ENCODE measurements at regions not wholly inside any gene's neighbourhood (a gene's known extent, or its start where the extent isn't known, plus 50 kb on each side); places are given as distances from the start of the nearest gene placed in this dataset.

GRCh38 chr15:31606194-31606669 lies 279.6 kb downstream of the KLF13 start:
- no peaks in the 10 kb centered on the region for H3K27me3 Mint-ChIP-seq (ENCODE audit: unreplicated experiment)
- CTCF ChIA-PET = interaction anchor here (0.6 kb wide), 1 partner anchor 618 kb away, joined by 3 read pairs; no protein-coding TSS in a partner anchor
- TF ChIP-seq CTCF (IDR thresholded peaks at IDR 0.05; ENCODE audit: unreplicated experiment) = no peak
- H3K36me3 Mint-ChIP-seq (ENCODE audit: insufficient read depth, unreplicated experiment) = no peaks in the 10 kb centered on the region
- peaks cover 5% of the 10 kb centered on the region for H3K9me3 Mint-ChIP-seq (ENCODE audit: low read depth, unreplicated experiment)
- H3K4me3 Mint-ChIP-seq (ENCODE audit: low read depth, unreplicated experiment) = no peak overlapping the region
- H3K4me1 Mint-ChIP-seq (ENCODE audit: low read depth, unreplicated experiment) = no peaks in the 10 kb centered on the region
- intact Hi-C loops (cut with micrococcal nuclease; ENCODE audit: unreplicated experiment) = no loop called here
- H3K27ac Mint-ChIP-seq (ENCODE audit: unreplicated experiment) = no peak overlapping the region
- BruUV-seq (replicated peaks) = no TSS peak
- DNase-seq = no peak

- TF ChIP-seq CTCF (IDR thresholded peaks at IDR 0.05; ENCODE audit: unreplicated experiment) = no peak
- H3K27me3 Mint-ChIP-seq (ENCODE audit: unreplicated experiment) = no peaks in the 10 kb centered on the region
Measured at GRCh38 chr15:31606931-31607497, 280.4 kb downstream of the KLF13 start.

GRCh38 chr15:31607656-31608055 lies 281.0 kb downstream of the KLF13 start:
- no peak for DNase-seq
- no peak for TF ChIP-seq CTCF (IDR thresholded peaks at IDR 0.05; ENCODE audit: unreplicated experiment)
- Mint-ChIP-seq H3K27me3 (ENCODE audit: unreplicated experiment) (no peaks in the 10 kb centered on the region), H3K27ac (ENCODE audit: unreplicated experiment) (no peak overlapping the region), H3K9me3 (ENCODE audit: low read depth, unreplicated experiment) (peaks cover 2% of the 10 kb centered on the region), H3K4me1 (ENCODE audit: low read depth, unreplicated experiment) (no peaks in the 10 kb centered on the region), H3K4me3 (ENCODE audit: low read depth, unreplicated experiment) (no peak overlapping the region), H3K36me3 (ENCODE audit: insufficient read depth, unreplicated experiment) (no peaks in the 10 kb centered on the region)
- BruUV-seq (replicated peaks) = no TSS peak
- CTCF ChIA-PET = no interaction called here
- intact Hi-C loops (cut with micrococcal nuclease; ENCODE audit: unreplicated experiment) = no loop called here

More at GRCh38 chr15:31606931-31607497, 280.4 kb downstream of the KLF13 start:
- Mint-ChIP-seq H3K27ac (ENCODE audit: unreplicated experiment) (no peak overlapping the region), H3K4me3 (ENCODE audit: low read depth, unreplicated experiment) (no peak overlapping the region), H3K36me3 (ENCODE audit: insufficient read depth, unreplicated experiment) (no peaks in the 10 kb centered on the region), H3K4me1 (ENCODE audit: low read depth, unreplicated experiment) (no peaks in the 10 kb centered on the region), H3K9me3 (ENCODE audit: low read depth, unreplicated experiment) (peaks cover 2% of the 10 kb centered on the region)
- no TSS peak for BruUV-seq (replicated peaks)
- no peak for DNase-seq
- CTCF ChIA-PET = no interaction called here
- intact Hi-C loops (cut with micrococcal nuclease; ENCODE audit: unreplicated experiment) = no loop called here

GRCh38 chr15:31609258-31609681 lies 282.6 kb downstream of the KLF13 start:
- Mint-ChIP-seq H3K27me3 (ENCODE audit: unreplicated experiment) (no peaks in the 10 kb centered on the region), H3K9me3 (ENCODE audit: low read depth, unreplicated experiment) (peaks cover 2% of the 10 kb centered on the region), H3K4me1 (ENCODE audit: low read depth, unreplicated experiment) (no peaks in the 10 kb centered on the region), H3K27ac (ENCODE audit: unreplicated experiment) (no peak overlapping the region), H3K4me3 (ENCODE audit: low read depth, unreplicated experiment) (no peak overlapping the region), H3K36me3 (ENCODE audit: insufficient read depth, unreplicated experiment) (no peaks in the 10 kb centered on the region)
- no peak for TF ChIP-seq CTCF (IDR thresholded peaks at IDR 0.05; ENCODE audit: unreplicated experiment)
- intact Hi-C loops (cut with micrococcal nuclease; ENCODE audit: unreplicated experiment) = no loop called here
- CTCF ChIA-PET = no interaction called here
- no peak for DNase-seq
- no TSS peak for BruUV-seq (replicated peaks)

All from Calu3 (cell line).